Calu3 (cell line): ENCODE measurements at regions not wholly inside any gene's neighbourhood (a gene's known extent, or its start where the extent isn't known, plus 50 kb on each side); places are given as distances from the start of the nearest gene placed in this dataset.

ENCODE experiments used
- BruUV-seq: library from RNA; stranded (reverse); fragments of 400-500 nt; replicated peaks from 2 replicates; lab custom pipeline; 2021; lab: Mats Ljungman, UMichigan
- CTCF ChIA-PET: fragments of 300-600 bp; sonication (Branson Sonifier 250); formaldehyde crosslinking; loops from one replicate; lab custom pipeline; 2022; ENCODE audit warnings: antibody characterized with exemption; lab: Charles Lee
- DNase-seq: peaks from one replicate; pipeline ENCODE4 v3.0.0; 2022
- H3K27ac Mint-ChIP-seq: one replicate; pipeline ENCODE4 v1.8.0; 2022; ENCODE audit warnings: mixed read lengths; ENCODE audit not compliant: unreplicated experiment
- H3K27me3 Mint-ChIP-seq: one replicate; pipeline ENCODE4 v1.8.0; 2022; ENCODE audit warnings: mixed read lengths; ENCODE audit not compliant: unreplicated experiment
- H3K36me3 Mint-ChIP-seq: one replicate; pipeline ENCODE4 v1.8.0; 2022; ENCODE audit warnings: mild to moderate bottlenecking, moderate library complexity, mixed read lengths; ENCODE audit not compliant: insufficient read depth, unreplicated experiment
- H3K4me1 Mint-ChIP-seq: one replicate; pipeline ENCODE4 v1.8.0; 2022; ENCODE audit warnings: mild to moderate bottlenecking, low read depth, mixed read lengths; ENCODE audit not compliant: unreplicated experiment
- H3K4me3 Mint-ChIP-seq: one replicate; pipeline ENCODE4 v1.8.0; 2022; ENCODE audit warnings: mild to moderate bottlenecking, low read depth, moderate library complexity, mixed read lengths; ENCODE audit not compliant: unreplicated experiment
- H3K9me3 Mint-ChIP-seq: one replicate; pipeline ENCODE4 v1.8.0; 2022; ENCODE audit warnings: low read depth, mixed read lengths; ENCODE audit not compliant: unreplicated experiment
- intact Hi-C: fragments of 100-400 bp; cut with micrococcal nuclease; formaldehyde crosslinking; loops from one replicate; pipeline ENCODE4 v1.10.0; 2022; ENCODE audit not compliant: unreplicated experiment
- TF ChIP-seq, protein P1 (sequence below): fragments of 200-600 bp; IDR thresholded peaks from one replicate; pipeline ENCODE4 v1.8.0; 2022; ENCODE audit warnings: antibody characterized with exemption; ENCODE audit not compliant: unreplicated experiment

DNA sequence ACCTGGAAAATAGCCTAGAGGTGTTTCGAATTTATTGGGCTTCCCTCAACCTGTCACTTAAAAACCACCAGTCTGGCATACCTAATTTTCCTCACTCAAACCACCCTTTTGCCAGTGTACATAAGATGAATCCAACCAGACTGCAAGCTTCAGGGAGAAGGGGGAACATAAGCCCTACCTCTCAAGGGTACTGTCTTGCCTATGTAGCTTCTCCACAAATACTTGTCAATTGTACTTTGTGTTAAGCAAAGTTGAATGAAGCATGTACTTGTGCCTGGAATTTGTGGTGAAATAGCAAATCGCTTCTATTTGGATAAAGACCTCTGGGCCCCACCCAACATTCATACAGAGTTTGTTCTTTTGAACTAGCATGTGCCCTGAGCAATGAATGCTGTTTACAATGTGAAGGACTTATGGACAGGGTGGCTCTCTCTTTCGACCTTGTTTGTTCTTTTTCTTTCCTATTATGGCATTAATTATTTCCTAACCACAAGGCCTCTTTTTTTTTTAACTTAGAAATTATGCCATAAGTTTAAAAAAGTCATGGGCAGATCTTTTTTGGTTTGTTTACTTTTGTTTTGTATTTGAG lies 580.2 kb downstream of the EBF1 start:
- CTCF ChIA-PET, result no interaction called here
- H3K9me3 Mint-ChIP-seq, result peaks cover 6% of the 10 kb centered on the region
- H3K27ac Mint-ChIP-seq, result no peak overlapping the region
- no peaks in the 10 kb centered on the region for H3K36me3 Mint-ChIP-seq
- H3K4me1 Mint-ChIP-seq, result no peaks in the 10 kb centered on the region
- H3K4me3 Mint-ChIP-seq, result no peak overlapping the region
- intact Hi-C loops, result no loop called here
- no TSS peak for BruUV-seq
- DNase-seq, result no peak
- no peaks in the 10 kb centered on the region for H3K27me3 Mint-ChIP-seq
- TF ChIP-seq, protein P1, sequence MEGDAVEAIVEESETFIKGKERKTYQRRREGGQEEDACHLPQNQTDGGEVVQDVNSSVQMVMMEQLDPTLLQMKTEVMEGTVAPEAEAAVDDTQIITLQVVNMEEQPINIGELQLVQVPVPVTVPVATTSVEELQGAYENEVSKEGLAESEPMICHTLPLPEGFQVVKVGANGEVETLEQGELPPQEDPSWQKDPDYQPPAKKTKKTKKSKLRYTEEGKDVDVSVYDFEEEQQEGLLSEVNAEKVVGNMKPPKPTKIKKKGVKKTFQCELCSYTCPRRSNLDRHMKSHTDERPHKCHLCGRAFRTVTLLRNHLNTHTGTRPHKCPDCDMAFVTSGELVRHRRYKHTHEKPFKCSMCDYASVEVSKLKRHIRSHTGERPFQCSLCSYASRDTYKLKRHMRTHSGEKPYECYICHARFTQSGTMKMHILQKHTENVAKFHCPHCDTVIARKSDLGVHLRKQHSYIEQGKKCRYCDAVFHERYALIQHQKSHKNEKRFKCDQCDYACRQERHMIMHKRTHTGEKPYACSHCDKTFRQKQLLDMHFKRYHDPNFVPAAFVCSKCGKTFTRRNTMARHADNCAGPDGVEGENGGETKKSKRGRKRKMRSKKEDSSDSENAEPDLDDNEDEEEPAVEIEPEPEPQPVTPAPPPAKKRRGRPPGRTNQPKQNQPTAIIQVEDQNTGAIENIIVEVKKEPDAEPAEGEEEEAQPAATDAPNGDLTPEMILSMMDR, result no peak

DNA sequence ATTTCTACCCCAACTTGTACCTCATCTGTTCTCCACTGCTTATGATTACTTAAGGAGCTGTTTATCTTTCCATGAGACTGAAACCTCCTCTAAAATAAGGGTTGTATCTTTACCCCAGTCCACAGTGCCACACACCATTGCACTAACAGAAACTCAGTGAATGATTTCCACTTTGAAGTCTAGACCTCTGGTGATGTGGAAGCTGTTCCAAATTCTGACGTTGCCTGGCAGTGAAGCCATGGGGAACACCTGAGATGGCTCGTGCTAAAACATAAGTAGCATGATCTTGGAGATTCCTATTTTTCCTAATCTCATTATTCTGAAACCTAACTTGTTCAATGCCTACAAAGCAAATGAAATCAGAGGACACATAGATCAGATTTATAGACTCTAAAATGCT lies 583.2 kb downstream of the EBF1 start:
- no peaks in the 10 kb centered on the region for H3K36me3 Mint-ChIP-seq
- CTCF ChIA-PET, result no interaction called here

DNA sequence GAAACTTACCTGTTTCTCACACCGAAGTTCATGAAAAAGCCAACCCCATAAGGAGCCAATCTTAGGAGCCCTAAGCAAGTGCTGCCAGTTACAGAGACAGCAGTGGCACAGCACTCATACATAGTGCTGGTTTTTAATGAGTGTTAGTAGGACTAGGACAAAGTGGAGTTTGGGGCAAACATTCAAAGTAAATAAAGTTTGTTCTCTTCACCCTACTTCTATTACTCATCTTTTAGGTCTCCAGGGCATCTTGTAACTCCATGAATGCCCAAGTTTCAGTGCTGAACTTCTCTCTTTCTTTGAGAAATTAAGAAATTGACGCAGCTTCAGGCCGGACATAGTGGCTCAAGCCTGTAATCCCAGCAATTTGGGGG lies 584.7 kb downstream of the EBF1 start:
- Mint-ChIP-seq H3K9me3 (peaks cover 16% of the 10 kb centered on the region), H3K4me3 (no peak overlapping the region), H3K27ac (no peak overlapping the region), H3K27me3 (no peaks in the 10 kb centered on the region), H3K4me1 (no peaks in the 10 kb centered on the region), H3K36me3 (no peaks in the 10 kb centered on the region)
- intact Hi-C loops, result no loop called here
- CTCF ChIA-PET, result interaction anchor here (0.7 kb wide), 1 partner anchor 284 kb away, joined by 3 read pairs; no protein-coding TSS in a partner anchor
- DNase-seq, result no peak
- no TSS peak for BruUV-seq
- TF ChIP-seq, protein P1, result no peak

More for the DNA sequence above, 583.2 kb downstream of the EBF1 start:
- intact Hi-C loops, result no loop called here
- H3K27me3 Mint-ChIP-seq, result no peaks in the 10 kb centered on the region
- no peak for DNase-seq
- H3K9me3 Mint-ChIP-seq, result peaks cover 9% of the 10 kb centered on the region
- TF ChIP-seq, protein P1, result no peak
- H3K27ac Mint-ChIP-seq, result no peak overlapping the region
- no peaks in the 10 kb centered on the region for H3K4me1 Mint-ChIP-seq
- no TSS peak for BruUV-seq
- no peak overlapping the region for H3K4me3 Mint-ChIP-seq

GRCh38 chr5:158514319-158514985 lies 585.3 kb downstream of the EBF1 start:
- no peaks in the 10 kb centered on the region for H3K27me3 Mint-ChIP-seq
- H3K4me3 Mint-ChIP-seq, result no peak overlapping the region
- H3K27ac Mint-ChIP-seq, result no peak overlapping the region
- intact Hi-C loops, result no loop called here
- no peaks in the 10 kb centered on the region for H3K36me3 Mint-ChIP-seq
- no peak for DNase-seq
- no TSS peak for BruUV-seq
- no peaks in the 10 kb centered on the region for H3K4me1 Mint-ChIP-seq
- TF ChIP-seq, protein P1, result no peak
- CTCF ChIA-PET, result interaction anchor here (0.5 to 0.7 kb wide), 2 partner anchors 284 to 711 kb away, joined by 3 to 5 read pairs; no protein-coding TSS in a partner anchor
- peaks cover 17% of the 10 kb centered on the region for H3K9me3 Mint-ChIP-seq
